GM18873 (cell line): ENCODE measurements at regions not wholly inside any gene's neighbourhood (a gene's known extent, or its start where the extent isn't known, plus 50 kb on each side); places are given as distances from the start of the nearest gene placed in this dataset.

Experiments used
- ATAC-seq: cut with Tn5 transposase; IDR thresholded peaks from one replicate; pipeline ENCODE4 v1.9.1; 2021; ENCODE audit warnings: mild to moderate bottlenecking, moderate library complexity, moderate number of reproducible peaks; ENCODE audit not compliant: unreplicated experiment, low FRiP score

- no peak for ATAC-seq
Measured at GRCh38 chr2:57105694-57106093, 921.9 kb downstream of the CCDC85A start.

GRCh38 chr2:57107353-57107752 is 923.6 kb downstream of the CCDC85A start:
- ATAC-seq = no peak

- ATAC-seq = no peak
Measured at GRCh38 chr2:57111531-57111930, 927.7 kb downstream of the CCDC85A start.

GRCh38 chr2:57119141-57119540 is 927.5 kb upstream of the VRK2 start:
- ATAC-seq = no peak

GRCh38 chr2:57126410-57126809 is 920.2 kb upstream of the VRK2 start:
- no peak for ATAC-seq

GRCh38 chr2:57139179-57139578 is 907.4 kb upstream of the VRK2 start:
- ATAC-seq = no peak

- ATAC-seq = no peak
Measured at GRCh38 chr2:57141269-57141668, 905.3 kb upstream of the VRK2 start.

GRCh38 chr2:57146951-57147350 is 899.7 kb upstream of the VRK2 start:
- ATAC-seq = no peak

GRCh38 chr2:57156231-57156924 is 890.2 kb upstream of the VRK2 start:
- no peak for ATAC-seq

DNA sequence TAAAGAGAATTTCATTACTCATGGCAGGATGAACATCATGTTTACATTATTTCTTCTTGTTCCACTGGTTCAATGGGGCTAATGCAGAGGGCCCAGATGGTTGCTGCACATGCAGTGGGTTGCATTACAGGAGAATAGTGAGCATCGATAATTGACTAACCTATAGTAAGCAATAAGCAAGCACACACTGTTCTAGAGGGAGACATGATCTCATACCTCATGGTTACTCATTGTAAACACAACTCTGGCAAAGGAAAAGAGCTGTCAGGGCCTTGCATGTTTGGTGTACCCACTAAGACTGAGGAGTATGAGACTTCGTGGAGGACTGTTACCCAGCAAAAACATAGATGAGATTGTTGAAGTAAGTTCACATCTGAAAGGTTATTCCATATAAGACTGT is 885.6 kb upstream of the VRK2 start:
- ATAC-seq = no peak

- ATAC-seq = no peak
Measured at GRCh38 chr2:57177176-57177575, 869.4 kb upstream of the VRK2 start.

DNA sequence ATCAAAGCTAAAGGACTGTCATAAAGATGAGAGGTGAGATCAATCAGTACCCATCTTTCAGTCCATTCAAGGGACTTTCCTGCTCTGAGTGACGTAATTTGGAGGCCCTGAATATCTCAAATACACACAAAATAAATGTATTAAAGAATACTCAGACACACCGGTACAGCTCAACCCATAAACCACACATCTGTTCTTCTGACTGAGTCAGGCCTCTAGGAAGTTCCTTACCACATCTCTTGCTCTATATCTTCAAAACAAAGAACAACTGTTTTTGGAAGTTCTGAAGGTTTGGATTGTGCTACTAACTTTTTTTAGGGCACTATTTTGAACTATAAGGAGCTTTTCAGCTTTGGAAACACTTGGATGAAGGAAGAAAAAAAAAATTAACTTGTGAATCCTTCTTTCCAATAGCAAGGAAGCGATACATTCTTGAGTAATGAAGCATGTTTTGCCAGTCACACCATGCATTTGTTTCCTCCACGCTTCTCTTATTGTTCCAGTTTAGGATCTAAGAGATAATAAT is 866.5 kb upstream of the VRK2 start:
- ATAC-seq = no peak

GRCh38 chr2:57180678-57181077 is 865.9 kb upstream of the VRK2 start:
- ATAC-seq = no peak

DNA sequence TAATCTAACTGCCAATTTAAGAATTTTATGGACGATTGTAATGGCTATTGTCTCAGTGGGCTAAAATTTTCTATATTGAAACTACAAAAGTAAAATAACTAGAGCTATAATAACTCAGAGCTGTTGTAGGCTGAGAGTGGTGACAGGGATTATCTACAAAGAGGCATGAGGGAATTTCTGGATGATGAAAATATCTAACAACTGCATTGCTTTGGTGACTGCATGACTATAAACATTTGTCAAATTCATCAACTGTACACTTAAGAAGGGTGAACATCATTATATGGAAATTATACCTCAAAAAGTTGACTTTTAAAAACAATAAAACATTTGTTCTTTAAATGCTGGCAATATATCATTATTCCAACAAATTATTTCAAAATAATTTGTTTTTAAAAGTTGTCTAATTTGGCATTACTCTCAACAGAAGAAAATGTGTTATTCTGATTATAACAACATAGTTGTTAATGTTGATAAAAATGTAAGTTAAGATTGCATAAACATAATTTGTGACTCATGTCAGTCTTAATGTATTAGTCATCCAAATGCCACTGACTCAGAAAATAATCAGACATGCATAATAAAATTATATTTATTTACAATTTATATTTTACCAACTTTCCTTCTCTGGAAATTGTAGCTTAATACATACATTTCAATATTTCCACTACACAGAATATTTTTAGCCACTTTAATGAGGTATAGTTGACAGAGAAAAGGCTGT is 865.1 kb upstream of the VRK2 start:
- ATAC-seq = no peak

- no peak for ATAC-seq
Measured at GRCh38 chr2:57182916-57183315, 863.7 kb upstream of the VRK2 start.

GRCh38 chr2:57185568-57185967 is 861.0 kb upstream of the VRK2 start:
- no peak for ATAC-seq

GRCh38 chr2:57190007-57190406 is 856.6 kb upstream of the VRK2 start:
- no peak for ATAC-seq

DNA sequence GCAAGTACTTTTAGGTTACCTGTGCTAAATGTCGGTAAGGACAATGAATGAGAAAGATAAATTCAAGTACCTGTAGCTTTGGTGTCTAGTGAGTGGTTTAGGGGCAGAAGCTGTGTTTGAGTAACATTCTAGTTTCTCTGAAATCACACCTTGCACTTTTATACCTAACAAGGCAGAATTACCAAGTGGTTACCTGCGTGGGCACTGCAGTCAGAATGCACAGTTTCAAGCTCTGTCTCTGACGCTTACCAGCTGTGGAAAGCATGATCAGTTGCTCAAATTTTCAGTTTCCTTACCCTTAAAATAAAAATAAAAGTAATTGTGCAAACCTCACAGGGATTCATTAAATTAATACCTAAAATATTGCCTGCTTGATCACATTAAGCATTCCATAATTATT is 846.9 kb upstream of the VRK2 start:
- ATAC-seq = no peak

GRCh38 chr2:57204364-57204763 is 842.2 kb upstream of the VRK2 start:
- no peak for ATAC-seq

DNA sequence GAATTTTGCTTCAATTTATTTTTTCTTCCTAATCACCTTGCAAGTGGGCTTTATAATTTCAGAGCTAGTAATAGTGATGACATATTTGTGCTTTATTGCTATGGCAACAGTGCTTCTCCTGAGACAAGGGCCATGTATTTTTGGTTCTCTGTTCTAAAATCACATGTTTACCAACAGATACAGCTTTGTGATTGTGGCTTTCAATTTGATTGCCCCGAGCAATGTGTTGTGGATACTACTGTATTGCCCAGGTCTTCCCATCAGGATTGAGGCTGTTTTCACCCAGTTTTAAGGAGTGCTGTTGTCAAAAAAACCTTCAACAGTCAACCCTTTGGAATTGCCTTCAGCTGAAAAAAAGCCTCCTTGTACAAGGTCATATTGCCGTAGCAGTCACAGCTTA is 841.4 kb upstream of the VRK2 start:
- no peak for ATAC-seq

- no peak for ATAC-seq
Measured at GRCh38 chr2:57207191-57207590, 839.4 kb upstream of the VRK2 start.

GRCh38 chr2:57209799-57210198 is 836.8 kb upstream of the VRK2 start:
- no peak for ATAC-seq
